ENCODE measurements at regions not wholly inside any gene's neighbourhood (a gene's known extent, or its start where the extent isn't known, plus 50 kb on each side); places are given as distances from the start of the nearest gene placed in this dataset.

GRCh38 chr4:71257761-71258160 lies 81.1 kb upstream of the SLC4A4 start:
- Mint-ChIP-seq H3K27ac (no peak overlapping the region), H3K4me3 (no peak overlapping the region), H3K27me3 (ENCODE audit: low read depth) (no peaks in the 10 kb centered on the region), H3K9me3 (no peaks in the 10 kb centered on the region), H3K4me1 (ENCODE audit: low read depth) (peaks cover 4% of the 10 kb centered on the region), H3K36me3 (ENCODE audit: low read depth) (no peaks in the 10 kb centered on the region)

DNA sequence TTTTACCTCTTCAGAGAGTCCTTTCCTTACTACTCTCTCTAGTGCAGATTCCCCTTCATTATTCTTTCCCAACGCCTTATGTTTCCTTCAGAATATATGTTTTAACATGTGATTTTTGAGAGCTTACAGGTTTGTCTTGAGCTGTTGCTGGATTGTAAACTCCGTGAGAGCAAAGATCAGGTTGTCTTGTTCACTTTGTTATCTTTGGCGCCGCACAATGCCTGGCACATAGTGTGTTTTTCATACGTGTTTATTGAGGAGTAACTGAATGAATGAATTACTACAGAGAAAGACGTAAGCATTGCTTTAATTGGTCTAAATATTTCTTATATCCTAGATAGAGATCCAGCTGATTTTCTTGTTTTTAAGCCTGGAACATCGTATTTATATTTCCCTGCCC lies 80.5 kb upstream of the SLC4A4 start:
- no peak overlapping the region for H3K27ac Mint-ChIP-seq
- H3K4me1 Mint-ChIP-seq (ENCODE audit: low read depth), result peaks cover 4% of the 10 kb centered on the region
- H3K9me3 Mint-ChIP-seq, result no peaks in the 10 kb centered on the region
- H3K27me3 Mint-ChIP-seq (ENCODE audit: low read depth), result no peaks in the 10 kb centered on the region
- H3K36me3 Mint-ChIP-seq (ENCODE audit: low read depth), result no peaks in the 10 kb centered on the region
- no peak overlapping the region for H3K4me3 Mint-ChIP-seq

- Mint-ChIP-seq H3K27ac (no peak overlapping the region), H3K9me3 (no peaks in the 10 kb centered on the region), H3K4me1 (ENCODE audit: low read depth) (peaks cover 4% of the 10 kb centered on the region), H3K4me3 (no peak overlapping the region), H3K27me3 (ENCODE audit: low read depth) (no peaks in the 10 kb centered on the region), H3K36me3 (ENCODE audit: low read depth) (no peaks in the 10 kb centered on the region)
Measured at GRCh38 chr4:71259280-71259679, 79.5 kb upstream of the SLC4A4 start.

- no peak overlapping the region for H3K27ac Mint-ChIP-seq
Measured at GRCh38 chr4:71259911-71260331, 78.9 kb upstream of the SLC4A4 start.

GRCh38 chr4:71260544-71260943 lies 78.3 kb upstream of the SLC4A4 start:
- no peak overlapping the region for H3K4me3 Mint-ChIP-seq
- no peaks in the 10 kb centered on the region for H3K27me3 Mint-ChIP-seq (ENCODE audit: low read depth)
- H3K9me3 Mint-ChIP-seq, result no peaks in the 10 kb centered on the region
- no peak overlapping the region for H3K27ac Mint-ChIP-seq
- peaks cover 4% of the 10 kb centered on the region for H3K4me1 Mint-ChIP-seq (ENCODE audit: low read depth)
- no peaks in the 10 kb centered on the region for H3K36me3 Mint-ChIP-seq (ENCODE audit: low read depth)

More at GRCh38 chr4:71259911-71260331, 78.9 kb upstream of the SLC4A4 start:
- Mint-ChIP-seq H3K9me3 (no peaks in the 10 kb centered on the region), H3K4me1 (ENCODE audit: low read depth) (peaks cover 4% of the 10 kb centered on the region), H3K4me3 (no peak overlapping the region), H3K36me3 (ENCODE audit: low read depth) (no peaks in the 10 kb centered on the region), H3K27me3 (ENCODE audit: low read depth) (no peaks in the 10 kb centered on the region)

DNA sequence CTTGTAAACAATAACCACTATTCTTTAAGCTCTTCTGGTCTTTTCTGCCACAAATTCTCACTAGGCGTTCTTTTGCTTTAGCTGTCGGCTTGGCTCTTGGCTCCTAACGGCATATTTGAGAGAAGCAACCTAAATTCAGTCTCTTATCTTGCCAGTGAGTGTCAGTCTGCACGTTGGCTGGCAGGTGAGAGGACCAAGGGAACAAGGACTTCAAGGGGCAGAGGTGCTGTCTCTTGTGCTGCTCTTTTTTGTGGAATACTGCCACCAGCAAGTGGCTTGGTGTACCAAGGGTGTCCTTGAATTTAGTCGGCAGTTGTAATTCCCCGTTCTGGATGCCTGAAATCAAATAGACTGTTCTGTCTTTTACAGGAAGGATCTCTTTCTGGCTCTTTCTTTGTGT lies 77.8 kb upstream of the SLC4A4 start:
- no peaks in the 10 kb centered on the region for H3K27me3 Mint-ChIP-seq (ENCODE audit: low read depth)
- no peaks in the 10 kb centered on the region for H3K36me3 Mint-ChIP-seq (ENCODE audit: low read depth)
- H3K27ac Mint-ChIP-seq, result no peak overlapping the region
- H3K4me1 Mint-ChIP-seq (ENCODE audit: low read depth), result peaks cover 4% of the 10 kb centered on the region
- H3K4me3 Mint-ChIP-seq, result no peak overlapping the region
- H3K9me3 Mint-ChIP-seq, result no peaks in the 10 kb centered on the region

GRCh38 chr4:71261633-71262121 lies 77.1 kb upstream of the SLC4A4 start:
- H3K36me3 Mint-ChIP-seq (ENCODE audit: low read depth), result no peaks in the 10 kb centered on the region
- no peaks in the 10 kb centered on the region for H3K9me3 Mint-ChIP-seq
- H3K4me1 Mint-ChIP-seq (ENCODE audit: low read depth), result peaks cover 4% of the 10 kb centered on the region
- no peak overlapping the region for H3K27ac Mint-ChIP-seq
- H3K27me3 Mint-ChIP-seq (ENCODE audit: low read depth), result no peaks in the 10 kb centered on the region
- no peak overlapping the region for H3K4me3 Mint-ChIP-seq

DNA sequence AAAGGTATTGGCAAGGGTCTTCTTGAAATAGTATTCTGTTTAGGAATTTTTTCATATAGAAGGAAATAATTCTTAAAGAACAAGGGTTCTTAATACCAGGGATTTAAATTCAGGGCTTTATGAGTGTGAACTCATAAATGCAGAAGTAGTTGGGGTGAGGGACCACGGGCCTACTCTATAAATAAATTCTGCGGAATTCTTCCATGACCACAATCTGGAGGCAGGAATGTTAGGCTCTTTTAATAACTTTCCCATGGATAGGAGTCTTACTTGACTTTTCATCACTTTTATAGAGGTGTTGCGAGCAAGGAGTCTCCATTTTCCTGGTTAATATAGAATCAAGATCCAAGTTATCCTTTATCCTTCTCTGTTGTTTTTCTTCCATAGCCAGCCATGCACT lies 76.7 kb upstream of the SLC4A4 start:
- Mint-ChIP-seq H3K36me3 (ENCODE audit: low read depth) (no peaks in the 10 kb centered on the region), H3K27me3 (ENCODE audit: low read depth) (no peaks in the 10 kb centered on the region), H3K4me3 (no peak overlapping the region), H3K9me3 (no peaks in the 10 kb centered on the region), H3K4me1 (ENCODE audit: low read depth) (peaks cover 4% of the 10 kb centered on the region), H3K27ac (no peak overlapping the region)

GRCh38 chr4:71266090-71266794 lies 72.6 kb upstream of the SLC4A4 start:
- H3K27me3 Mint-ChIP-seq (ENCODE audit: low read depth), result no peaks in the 10 kb centered on the region
- H3K27ac Mint-ChIP-seq, result no peak overlapping the region
- peaks cover 4% of the 10 kb centered on the region for H3K4me1 Mint-ChIP-seq (ENCODE audit: low read depth)
- H3K4me3 Mint-ChIP-seq, result no peak overlapping the region
- H3K9me3 Mint-ChIP-seq, result no peaks in the 10 kb centered on the region
- H3K36me3 Mint-ChIP-seq (ENCODE audit: low read depth), result no peaks in the 10 kb centered on the region

DNA sequence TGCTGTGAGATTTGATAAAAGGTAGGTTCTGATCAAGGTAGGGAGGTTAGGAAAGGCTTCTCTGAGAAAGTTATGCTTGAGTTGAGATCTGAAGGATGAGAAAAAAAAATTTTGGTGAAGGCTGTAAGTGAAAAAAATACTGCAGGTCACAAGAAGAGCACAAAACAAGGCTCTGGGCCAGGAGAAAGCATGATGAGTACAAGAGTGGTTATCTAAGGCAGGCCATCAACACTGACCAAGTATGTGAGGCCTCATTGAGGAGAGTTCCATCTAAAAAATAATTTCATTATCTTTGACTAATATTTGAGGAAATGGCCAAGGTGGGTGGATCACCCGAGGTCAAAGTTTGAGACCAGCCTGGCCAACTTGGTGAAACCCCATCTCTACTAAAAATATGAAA lies 71.6 kb upstream of the SLC4A4 start:
- Mint-ChIP-seq H3K4me3 (no peak overlapping the region), H3K4me1 (ENCODE audit: low read depth) (no peaks in the 10 kb centered on the region), H3K27ac (no peak overlapping the region), H3K27me3 (ENCODE audit: low read depth) (no peaks in the 10 kb centered on the region), H3K36me3 (ENCODE audit: low read depth) (no peaks in the 10 kb centered on the region), H3K9me3 (no peaks in the 10 kb centered on the region)

- no peaks in the 10 kb centered on the region for H3K36me3 Mint-ChIP-seq (ENCODE audit: low read depth)
- no peak overlapping the region for H3K4me3 Mint-ChIP-seq
- H3K27me3 Mint-ChIP-seq (ENCODE audit: low read depth), result no peaks in the 10 kb centered on the region
- H3K9me3 Mint-ChIP-seq, result no peaks in the 10 kb centered on the region
- H3K4me1 Mint-ChIP-seq (ENCODE audit: low read depth), result no peaks in the 10 kb centered on the region
- H3K27ac Mint-ChIP-seq, result no peak overlapping the region
Measured at GRCh38 chr4:71268166-71268565, 70.7 kb upstream of the SLC4A4 start.

DNA sequence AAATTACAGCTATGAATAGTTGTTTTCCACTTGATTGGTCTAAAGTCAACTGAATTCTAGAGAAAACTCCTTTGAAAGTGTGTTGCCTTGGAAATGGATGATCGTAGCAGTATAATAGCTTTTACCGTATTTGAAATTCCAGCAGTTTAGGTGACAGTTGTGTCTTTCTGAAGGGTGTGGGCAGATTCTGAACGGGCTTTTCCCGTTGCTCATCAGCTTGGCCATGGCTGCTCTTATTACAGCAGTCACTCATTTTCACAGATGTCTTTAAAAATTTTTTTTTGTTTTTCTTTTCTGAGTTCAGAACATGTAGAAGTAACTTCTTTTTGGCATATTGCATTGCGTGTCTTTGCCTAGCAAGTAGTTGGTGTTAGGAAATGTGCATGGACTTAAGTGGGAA lies 69.6 kb upstream of the SLC4A4 start:
- no peaks in the 10 kb centered on the region for H3K4me1 Mint-ChIP-seq (ENCODE audit: low read depth)
- no peaks in the 10 kb centered on the region for H3K36me3 Mint-ChIP-seq (ENCODE audit: low read depth)
- no peaks in the 10 kb centered on the region for H3K9me3 Mint-ChIP-seq
- no peaks in the 10 kb centered on the region for H3K27me3 Mint-ChIP-seq (ENCODE audit: low read depth)
- no peak overlapping the region for H3K27ac Mint-ChIP-seq
- H3K4me3 Mint-ChIP-seq, result no peak overlapping the region

- no peaks in the 10 kb centered on the region for H3K36me3 Mint-ChIP-seq (ENCODE audit: low read depth)
- H3K27me3 Mint-ChIP-seq (ENCODE audit: low read depth), result no peaks in the 10 kb centered on the region
- H3K27ac Mint-ChIP-seq, result no peak overlapping the region
- H3K4me3 Mint-ChIP-seq, result no peak overlapping the region
- no peaks in the 10 kb centered on the region for H3K9me3 Mint-ChIP-seq
- H3K4me1 Mint-ChIP-seq (ENCODE audit: low read depth), result no peaks in the 10 kb centered on the region
Measured at GRCh38 chr4:71270901-71271300, 67.9 kb upstream of the SLC4A4 start.

GRCh38 chr4:71272976-71273375 lies 65.8 kb upstream of the SLC4A4 start:
- no peak overlapping the region for H3K27ac Mint-ChIP-seq
- H3K4me1 Mint-ChIP-seq (ENCODE audit: low read depth), result no peaks in the 10 kb centered on the region
- H3K9me3 Mint-ChIP-seq, result no peaks in the 10 kb centered on the region
- H3K4me3 Mint-ChIP-seq, result no peak overlapping the region
- peaks cover under 1% of the 10 kb centered on the region for H3K27me3 Mint-ChIP-seq (ENCODE audit: low read depth)
- no peaks in the 10 kb centered on the region for H3K36me3 Mint-ChIP-seq (ENCODE audit: low read depth)

- H3K27ac Mint-ChIP-seq, result no peak overlapping the region
- no peak overlapping the region for H3K4me3 Mint-ChIP-seq
- no peaks in the 10 kb centered on the region for H3K4me1 Mint-ChIP-seq (ENCODE audit: low read depth)
- H3K9me3 Mint-ChIP-seq, result no peaks in the 10 kb centered on the region
- peaks cover 3% of the 10 kb centered on the region for H3K27me3 Mint-ChIP-seq (ENCODE audit: low read depth)
- no peaks in the 10 kb centered on the region for H3K36me3 Mint-ChIP-seq (ENCODE audit: low read depth)
Measured at GRCh38 chr4:71275004-71275403, 63.8 kb upstream of the SLC4A4 start.

DNA sequence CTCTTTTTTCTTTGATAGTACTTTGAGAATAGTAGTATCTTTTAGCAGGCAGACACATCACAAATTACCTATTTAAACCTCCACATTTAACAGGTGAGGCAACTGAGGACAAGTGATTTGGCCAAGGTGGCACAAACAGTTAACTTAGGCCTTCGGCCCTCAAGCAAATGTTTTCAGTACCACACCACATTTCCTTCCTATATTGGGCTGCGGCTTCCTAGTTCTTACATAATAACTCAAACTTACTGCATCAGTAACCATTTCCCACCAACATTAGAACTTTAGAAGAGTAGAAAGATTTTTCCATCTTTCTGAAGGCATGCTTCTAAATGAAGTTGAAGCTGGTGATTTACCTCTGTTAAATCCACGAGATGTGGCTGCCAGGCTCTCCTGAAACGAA lies 63.2 kb upstream of the SLC4A4 start:
- Mint-ChIP-seq H3K4me1 (ENCODE audit: low read depth) (no peaks in the 10 kb centered on the region), H3K4me3 (no peak overlapping the region), H3K9me3 (no peaks in the 10 kb centered on the region), H3K27ac (no peak overlapping the region), H3K36me3 (ENCODE audit: low read depth) (no peaks in the 10 kb centered on the region), H3K27me3 (ENCODE audit: low read depth) (peaks cover 3% of the 10 kb centered on the region)

All from T-helper 1 cell treated with Interleukin-12 subunit alpha and Interleukin-12 subunit beta and Interleukin-4 antibody, amounts not matched to agents 30 μg/mL and 1 μg/mL, for 36 hours (primary cell).